Adrenal gland (tissue), 9 donors: ENCODE measurements at regions not wholly inside any gene's neighbourhood (a gene's known extent, or its start where the extent isn't known, plus 50 kb on each side); places are given as distances from the start of the nearest gene placed in this dataset.

ENCODE experiments used
- DNase-seq, 7 donors: peaks; one replicate each; pipeline ENCODE4 v3.0.0-alpha.2; 2019 to 2020
- H3K27ac ChIP-seq, 5 donors: fragments of 200-600 bp; sonication (generic) in 4 of 5; 1 replicate in 3 of 5; 2 replicates in 2 of 5; pipeline versions ENCODE4 v1.5.1 to v1.8.0; 2016 to 2020; ENCODE audit warnings: mild to moderate bottlenecking in 1 of 5
- H3K27me3 ChIP-seq: fragments of 200-600 bp; 2 replicates; pipeline ENCODE4 v1.8.0; 2021
- H3K36me3 ChIP-seq, 2 donors: fragments of 200-600 bp; replicated peaks in 1 of 2; 1 replicate in 1 of 2; 2 replicates in 1 of 2; pipeline versions ENCODE4 v1.5.1 to v1.8.0; 2018 to 2022
- H3K4me1 ChIP-seq, 2 donors: fragments of 200-600 bp; replicated peaks in 1 of 2; 1 replicate in 1 of 2; 2 replicates in 1 of 2; pipeline versions ENCODE4 v1.5.1 to v1.8.0; 2018 to 2021
- H3K4me3 ChIP-seq, 4 donors: fragments of 200-600 bp; sonication (generic) in 3 of 4; one replicate each; pipeline ENCODE4 v1.5.1; 2016 to 2018
- H3K9me3 ChIP-seq, 3 donors: fragments of 200-600 bp; sonication (generic) in 1 of 3; replicated peaks in 1 of 3; 1 replicate in 2 of 3; 2 replicates in 1 of 3; pipeline versions ENCODE4 v1.5.1 to v1.8.0; 2016 to 2021
- CTCF ChIP-seq, 6 experiments: fragments of 450-650 bp in 4 of 6; fragments of 200-600 bp in 2 of 6; sonication (generic) in 1 of 6; IDR thresholded peaks; 1 replicate in 5 of 6; 2 replicates in 1 of 6; pipeline versions ENCODE4 v1.5.1 to v1.8.0; 2016 to 2021; ENCODE audit warnings: antibody characterized with exemption in 6 of 6, mild to moderate bottlenecking in 2 of 6, moderate library complexity in 1 of 6
- POLR2A ChIP-seq, 2 donors: fragments of 450-650 bp; IDR thresholded peaks; one replicate each; pipeline ENCODE4 v1.6.1; 2017; ENCODE audit warnings: antibody characterized with exemption in 2 of 2, mild to moderate bottlenecking in 2 of 2, moderate library complexity in 1 of 2
- WGBS, 4 donors: extraction: QIAGEN DNeasy Blood & Tissue Kit in 2 of 4; methylation state at CpG; one replicate each; pipeline versions ENCODE4 v1.1.5 to v1.1.7; 2013 to 2017; 5-methylcytosine and 5-hydroxymethylcytosine counted together
- intact Hi-C, 2 donors: fragments of 100-400 bp; cut with DNase I; formaldehyde crosslinking; loops; one replicate each; pipeline versions ENCODE4 v1.14.1 to v1.15.0; 2022 to 2023
- donor health status: healthy with polysubstance abuse.
- donor health status: Bipolar disorder and iron deficiency.
- donor health status: DM: yes; HTN: yes; CAD: no.
- donor health status: DM: no; HTN: no; CAD: no.
- donor health status: DM: no; HTN: no; CAD: no.

DNA sequence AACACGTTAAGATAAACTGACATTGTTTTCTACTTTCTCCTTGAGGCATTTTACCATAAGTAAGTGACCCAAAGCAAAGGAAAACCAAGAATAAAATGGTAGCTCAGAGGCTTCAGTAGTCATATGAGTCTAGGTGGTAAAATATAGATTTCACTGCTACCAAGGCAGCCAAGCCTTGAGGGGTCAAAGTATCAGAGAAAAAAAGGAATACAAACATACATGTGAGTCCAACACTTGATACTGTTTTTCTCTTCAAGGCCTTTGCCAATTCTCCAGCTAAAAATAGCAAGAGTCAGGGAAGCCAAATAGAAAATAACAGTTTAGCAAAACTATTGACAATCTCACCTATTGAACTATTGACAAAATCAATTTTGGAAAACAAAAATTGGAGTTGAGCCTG is 925.9 kb downstream of the BCL11A start:
- DNase-seq = no peak
- peaks cover 0 to 8% (median 0%) of the 10 kb centered on the region in 3 donors for H3K9me3 ChIP-seq
- H3K36me3 ChIP-seq = no peaks in the 10 kb centered on the region
- H3K27me3 ChIP-seq = no peaks in the 10 kb centered on the region
- intact Hi-C loops = no loop called here
- H3K4me3 ChIP-seq = no peak overlapping the region
- no peak overlapping the region for H3K27ac ChIP-seq
- TF ChIP-seq POLR2A (IDR thresholded peaks at IDR 0.05) (no peak), CTCF (IDR thresholded peaks at IDR 0.05) (no peak)
- 1 to 59% (median 26%) methylated on average over 1 of the region's 1 CpG for WGBS, 4 donors
- peaks cover 0 to 13% of the 10 kb centered on the region in 2 donors for H3K4me1 ChIP-seq

GRCh38 chr2:59622599-59623308 is 930.7 kb downstream of the BCL11A start:
- TF ChIP-seq CTCF (IDR thresholded peaks at IDR 0.05) = no peak
- no peak for TF ChIP-seq POLR2A (IDR thresholded peaks at IDR 0.05)
- intact Hi-C loops = no loop called here
- Histone ChIP-seq H3K27ac (no peak overlapping the region), H3K27me3 (no peaks in the 10 kb centered on the region), H3K36me3 (no peaks in the 10 kb centered on the region), H3K4me1 (no peaks in the 10 kb centered on the region), H3K4me3 (no peak overlapping the region), H3K9me3 (no peaks in the 10 kb centered on the region)
- no peak for DNase-seq

DNA sequence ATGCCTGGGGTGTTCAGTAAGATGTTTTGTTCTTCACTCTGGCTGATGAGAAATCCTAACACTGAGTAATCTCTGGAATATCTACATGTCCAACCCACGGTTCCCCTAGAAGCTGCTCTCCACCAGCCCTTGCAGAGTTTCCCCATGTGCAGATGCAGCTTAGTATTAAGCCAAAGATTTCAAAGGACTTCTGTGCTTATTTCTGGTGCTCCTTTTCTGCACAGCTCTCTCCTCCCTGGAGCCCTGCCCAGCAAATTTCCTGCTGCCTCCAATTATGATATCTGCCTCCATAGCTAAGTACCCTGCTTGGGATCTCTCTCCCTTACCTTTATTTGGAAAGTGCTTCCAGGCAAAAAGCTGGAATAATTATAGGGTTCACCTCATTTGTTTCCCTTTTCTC is 949.3 kb downstream of the BCL11A start:
- Histone ChIP-seq H3K4me3 (no peak overlapping the region), H3K4me1 (no peaks in the 10 kb centered on the region), H3K27me3 (no peaks in the 10 kb centered on the region), H3K27ac (no peak overlapping the region), H3K36me3 (no peaks in the 10 kb centered on the region), H3K9me3 (no peaks in the 10 kb centered on the region)
- WGBS, 4 donors = 46 to 72% (median 67%) methylated on average over 1 of the region's 1 CpG
- intact Hi-C loops = no loop called here
- DNase-seq = no peak
- no peak for TF ChIP-seq POLR2A (IDR thresholded peaks at IDR 0.05)
- TF ChIP-seq CTCF (IDR thresholded peaks at IDR 0.05) = no peak

GRCh38 chr2:59594671-59595222 is 958.7 kb downstream of the BCL11A start:
- 64 to 73% (median 70%) methylated on average over 5 of the region's 5 CpGs for WGBS, 4 donors
- Histone ChIP-seq H3K36me3 (no peaks in the 10 kb centered on the region), H3K4me3 (no peak overlapping the region), H3K4me1 (no peaks in the 10 kb centered on the region), H3K9me3 (no peaks in the 10 kb centered on the region), H3K27me3 (no peaks in the 10 kb centered on the region), H3K27ac (no peak overlapping the region)
- intact Hi-C loops = no loop called here
- no peak for TF ChIP-seq CTCF (IDR thresholded peaks at IDR 0.05)
- TF ChIP-seq POLR2A (IDR thresholded peaks at IDR 0.05) = no peak
- no peak for DNase-seq
